IPS DF 4.7 (cell line): ENCODE measurements at regions not wholly inside any gene's neighbourhood (a gene's known extent, or its start where the extent isn't known, plus 50 kb on each side); places are given as distances from the start of the nearest gene placed in this dataset.
"Not testable (repeated sequence)": the region's sequence is repeated elsewhere in the genome, so short reads cannot be mapped to it uniquely, and the experiment has no call there.

Source experiments
- DNase-seq: peaks from one replicate; pipeline ENCODE4 v3.0.0-alpha.2; 2013; ENCODE audit warnings: low spot score; ENCODE audit errors: extremely low read depth

DNA sequence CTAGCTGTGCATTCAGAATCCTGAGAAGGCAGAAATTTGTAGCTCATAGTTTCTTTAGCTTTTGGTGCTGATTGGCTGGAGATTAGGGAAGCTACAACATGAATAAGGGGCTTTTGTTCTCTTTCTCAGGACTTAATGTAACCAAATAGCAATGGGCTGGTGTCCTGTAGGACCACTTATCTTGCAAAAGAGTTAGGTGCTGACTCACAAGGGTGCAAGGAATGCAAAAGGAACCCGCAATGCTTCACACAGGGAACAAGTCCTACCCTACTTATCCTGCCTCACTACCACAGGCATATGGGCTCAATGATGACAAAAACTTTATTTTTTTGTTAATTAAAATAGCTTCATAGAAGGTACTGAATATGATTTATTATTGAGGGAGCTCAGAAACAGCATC is 541.5 kb downstream of the AMY1C start:
- no peak for DNase-seq

DNA sequence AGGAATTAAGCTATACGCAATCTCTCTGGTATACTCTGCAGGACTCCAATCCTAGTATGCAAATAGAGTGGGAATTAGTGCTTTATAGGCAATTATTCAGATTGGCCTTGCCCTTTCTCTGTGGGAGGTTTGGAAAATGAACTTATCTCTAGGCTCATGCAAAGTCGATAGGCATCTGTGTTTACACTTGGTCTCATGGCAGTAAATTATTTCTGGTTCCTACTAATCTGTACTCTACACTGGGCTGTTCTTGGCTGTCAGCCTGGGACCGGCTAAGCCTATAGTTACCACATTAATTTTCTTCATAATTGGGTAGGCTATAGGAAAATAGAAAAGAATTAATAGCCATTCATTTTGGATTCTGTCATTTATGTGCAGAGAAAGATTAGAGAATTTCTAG is 544.6 kb downstream of the AMY1C start:
- no peak for DNase-seq

DNA sequence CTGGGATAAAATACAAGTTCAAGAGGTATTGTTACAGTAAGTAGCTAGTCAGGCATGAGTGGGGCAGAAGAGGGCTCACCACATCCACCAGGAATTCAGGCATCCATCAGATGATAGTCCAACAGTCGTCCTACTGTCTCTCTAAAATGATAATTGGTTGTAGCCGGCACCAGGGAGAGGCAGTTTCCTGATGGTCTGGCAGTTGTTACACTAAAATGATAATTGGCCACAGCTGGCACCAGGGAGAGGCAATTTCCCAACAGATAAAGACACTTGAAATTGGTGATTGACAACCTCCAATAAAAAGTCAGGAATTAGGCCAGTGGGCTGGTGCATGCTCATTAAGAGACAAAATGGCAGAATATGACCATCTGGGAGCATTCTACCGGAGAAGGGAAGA is 545.8 kb downstream of the AMY1C start:
- no peak for DNase-seq

DNA sequence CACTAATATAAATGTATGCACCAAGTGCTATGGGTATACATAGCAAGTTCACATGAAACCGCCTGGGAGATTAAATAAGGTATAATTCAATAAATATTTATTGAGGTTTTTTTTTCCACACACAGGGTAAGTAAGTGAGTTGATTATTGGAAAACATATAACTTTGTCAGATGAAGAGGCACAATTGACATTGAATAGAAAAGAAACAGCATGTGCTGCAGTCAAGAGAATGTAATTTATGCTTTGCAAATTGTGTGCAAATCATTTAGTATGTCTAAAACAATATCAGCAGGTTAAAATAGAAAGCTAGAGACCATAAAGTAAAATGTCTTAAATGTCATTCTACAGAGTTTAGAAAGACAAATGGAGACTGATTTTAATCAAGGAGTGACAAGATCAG is 560.0 kb downstream of the AMY1C start:
- no peak for DNase-seq

DNA sequence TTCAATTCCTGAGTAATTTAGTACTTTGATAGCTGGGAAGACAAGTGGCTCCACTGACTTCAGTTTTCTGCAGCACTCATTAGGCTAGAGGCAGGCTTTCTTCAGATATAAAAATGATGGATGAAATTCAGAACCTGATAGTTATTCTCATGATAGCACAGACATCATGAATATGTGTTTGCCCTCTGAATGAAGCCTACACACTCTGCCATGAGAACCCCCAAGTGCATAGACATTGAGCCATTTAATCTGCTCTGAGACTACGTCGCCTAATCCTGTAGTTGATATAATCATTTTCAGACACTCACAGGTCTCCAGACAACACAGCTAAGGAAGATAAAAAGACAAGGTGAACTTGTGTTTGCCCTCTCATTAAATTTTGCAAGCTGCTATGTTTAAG is 566.1 kb downstream of the AMY1C start:
- no peak for DNase-seq

DNA sequence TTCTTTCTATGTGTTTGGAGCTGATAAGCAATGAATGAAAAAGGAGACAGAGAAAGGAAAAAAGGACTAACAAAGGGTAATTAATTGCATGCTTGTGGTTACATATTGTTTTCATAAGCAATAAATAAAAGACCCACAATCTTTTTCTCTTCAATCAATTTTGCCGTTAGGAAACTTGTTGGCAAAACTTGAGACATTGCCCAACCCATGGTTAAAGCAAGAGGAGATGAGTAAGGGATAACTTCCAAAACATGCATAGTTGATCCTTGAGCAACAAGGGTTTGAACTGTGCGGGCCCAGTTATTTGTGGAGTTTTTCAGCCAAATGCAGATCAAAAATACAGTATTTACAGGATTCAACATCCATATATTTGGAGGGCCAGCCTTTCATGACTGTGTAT is 572.4 kb downstream of the AMY1C start:
- DNase-seq: no peak

DNA sequence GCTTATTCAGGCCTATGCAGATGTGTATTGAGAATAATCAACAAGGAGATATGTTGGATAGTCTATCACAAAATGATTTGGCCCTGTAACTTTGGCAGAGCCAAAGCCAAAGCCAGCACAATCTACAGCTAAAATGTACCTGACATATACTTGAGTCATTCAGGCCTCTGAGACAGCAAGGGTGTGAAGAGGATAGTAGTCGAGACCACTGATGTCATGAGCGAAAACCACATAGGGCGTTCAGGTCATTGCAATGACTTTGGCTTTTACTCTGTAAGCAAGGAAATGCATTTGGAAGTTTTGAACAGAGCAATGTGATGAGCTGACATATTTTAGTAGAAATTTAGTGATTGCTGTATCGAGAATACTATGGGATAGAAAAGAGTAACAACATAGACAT is 579.6 kb downstream of the AMY1C start:
- no peak for DNase-seq

DNA sequence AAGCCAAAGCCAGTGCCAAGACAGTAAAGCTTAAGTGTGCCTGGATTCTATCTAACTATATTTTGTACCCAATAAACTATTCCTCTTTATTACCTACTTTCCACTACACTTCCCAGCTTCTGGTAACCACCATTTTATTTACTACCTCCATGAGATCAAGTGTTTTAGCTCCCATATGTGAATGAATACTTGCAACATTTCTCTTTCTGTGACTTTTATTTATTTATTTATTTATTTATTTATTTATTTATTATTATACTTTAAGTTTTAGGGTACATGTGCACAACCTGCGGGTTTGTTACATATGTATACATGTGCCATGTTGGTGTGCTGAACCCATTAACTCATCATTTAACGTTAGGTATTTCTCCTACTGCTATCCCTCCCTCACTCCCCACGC is 582.1 kb downstream of the AMY1C start:
- DNase-seq: no peak

DNA sequence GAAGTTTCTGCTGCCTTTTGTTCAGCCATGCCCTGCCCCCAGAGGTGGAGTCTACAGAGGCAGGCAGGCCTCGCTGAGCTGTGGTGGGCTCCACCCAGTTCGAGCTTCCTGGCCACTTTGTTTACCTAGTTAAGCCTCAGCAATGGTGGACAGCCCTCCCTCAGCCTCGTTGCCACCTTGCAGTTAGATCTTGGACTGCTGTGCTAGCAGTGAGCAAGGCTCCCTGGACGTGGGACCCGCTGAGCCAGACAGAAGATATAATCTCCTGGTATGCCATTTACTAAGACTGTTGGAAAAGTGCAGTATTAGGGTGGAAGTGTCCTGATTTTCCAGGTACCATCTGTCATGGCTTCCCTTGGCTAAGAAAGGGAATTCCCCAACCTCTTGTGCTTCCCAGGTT is 588.2 kb downstream of the AMY1C start:
- not testable (repeated sequence) for DNase-seq

DNA sequence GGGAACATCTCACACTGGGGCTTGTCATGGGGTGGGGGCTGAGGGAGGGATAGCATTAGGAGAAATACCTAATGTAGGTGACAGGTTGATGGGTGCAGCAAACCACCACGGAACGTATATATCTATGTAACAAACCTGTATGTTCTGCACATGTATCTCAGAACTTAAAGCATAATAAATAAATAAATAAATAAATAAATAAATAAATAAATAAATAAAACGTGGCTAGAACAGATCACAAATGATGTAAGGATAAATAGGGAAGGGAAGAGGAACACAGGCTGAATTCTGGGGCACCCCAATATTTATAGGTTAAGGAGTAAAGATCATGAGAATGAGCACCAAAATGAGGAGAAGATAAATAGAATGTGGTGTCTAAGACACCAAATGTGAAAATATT is 592.2 kb downstream of the AMY1C start:
- no peak for DNase-seq

DNA sequence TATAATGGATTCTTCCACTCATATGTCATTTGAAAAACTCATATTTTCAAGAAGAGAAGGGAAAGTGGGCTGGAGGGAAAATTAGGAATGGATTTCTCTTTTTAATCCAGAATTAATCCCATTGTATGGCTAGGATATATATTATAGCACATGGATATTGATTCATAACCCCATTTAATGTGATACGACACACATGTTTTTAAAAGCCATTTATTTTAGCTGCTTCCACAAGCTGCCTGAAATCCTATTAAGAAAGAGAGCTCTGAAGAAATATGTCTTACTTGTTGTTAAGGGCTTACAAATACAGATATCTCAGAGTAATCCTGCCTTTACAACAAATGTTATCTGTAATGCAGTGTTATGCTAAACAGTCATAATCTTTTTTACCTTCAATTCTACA is 598.6 kb downstream of the AMY1C start:
- DNase-seq: no peak

DNA sequence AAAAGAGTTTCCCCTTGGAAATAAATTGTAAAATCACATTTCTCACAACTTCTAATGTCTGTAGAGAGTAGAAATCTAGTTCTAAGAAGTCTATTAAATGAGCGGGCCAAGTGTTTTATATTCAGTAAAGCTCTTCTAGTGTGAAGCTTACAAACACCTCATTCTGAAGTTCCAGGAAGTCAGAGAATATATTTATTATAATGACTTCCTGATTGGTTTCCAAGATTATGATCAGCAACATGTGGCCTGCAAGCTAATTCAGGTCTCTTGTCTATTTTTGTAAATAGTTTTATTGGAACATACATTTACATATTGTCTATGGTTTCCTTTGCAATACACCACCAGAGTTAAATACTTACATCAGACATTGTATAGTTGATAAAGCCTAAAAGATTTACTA is 603.9 kb downstream of the AMY1C start:
- no peak for DNase-seq

DNA sequence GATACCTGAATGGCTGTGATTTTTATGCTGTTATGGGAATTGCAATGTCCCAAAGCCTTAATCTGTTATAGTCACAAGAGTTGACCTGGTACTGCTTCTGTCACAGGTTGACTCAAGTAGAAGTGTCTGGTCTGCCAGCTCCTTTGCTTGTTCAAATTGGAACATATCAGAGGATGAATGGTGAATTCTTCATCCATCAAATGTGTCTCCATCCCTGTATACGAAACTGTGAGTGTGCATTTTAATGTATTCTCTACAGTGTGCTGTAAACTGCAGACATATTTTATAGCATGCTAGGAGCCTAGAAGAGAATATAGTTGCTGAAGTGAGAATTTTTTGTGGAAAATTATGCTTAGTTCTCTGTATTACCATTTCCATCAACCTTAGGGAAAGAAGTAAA is 608.4 kb downstream of the AMY1C start:
- DNase-seq: no peak

DNA sequence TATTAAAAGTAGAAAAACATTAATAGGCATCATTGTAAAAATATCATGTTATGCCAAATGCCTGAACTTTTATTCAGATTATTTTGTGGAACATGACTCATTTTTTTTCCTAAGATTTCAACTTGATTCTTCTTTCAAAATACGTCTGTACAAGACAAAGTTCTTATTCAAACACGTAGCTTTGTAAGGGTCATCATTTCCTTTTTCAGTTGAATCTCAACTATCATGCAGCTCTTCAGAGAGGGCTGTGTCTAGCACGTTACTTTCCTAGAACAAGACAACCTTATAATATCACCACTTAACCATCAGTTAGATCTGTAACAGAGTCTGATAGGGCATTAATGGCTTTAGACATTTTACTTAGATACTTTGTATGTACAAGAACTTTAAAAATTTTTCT is 608.9 kb downstream of the AMY1C start:
- no peak for DNase-seq

DNA sequence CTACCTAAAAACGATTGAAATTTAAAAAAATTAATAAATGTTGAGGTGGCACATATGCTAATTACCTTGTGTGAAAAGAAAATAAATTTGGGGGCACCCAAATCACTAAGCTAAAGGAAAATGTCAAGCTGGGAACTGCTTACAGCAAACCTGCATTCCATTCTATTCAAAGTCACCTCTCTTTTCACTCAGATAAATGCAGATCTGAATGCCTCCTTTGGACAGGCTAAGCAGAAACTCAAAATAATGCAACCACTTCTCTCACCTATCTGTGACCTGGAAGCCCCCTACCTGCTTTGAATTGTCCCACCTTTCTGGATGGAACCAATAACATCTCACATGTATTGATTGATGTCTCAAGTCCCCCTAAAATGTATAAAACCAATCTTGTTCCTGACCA is 628.7 kb downstream of the AMY1C start:
- no peak for DNase-seq

DNA sequence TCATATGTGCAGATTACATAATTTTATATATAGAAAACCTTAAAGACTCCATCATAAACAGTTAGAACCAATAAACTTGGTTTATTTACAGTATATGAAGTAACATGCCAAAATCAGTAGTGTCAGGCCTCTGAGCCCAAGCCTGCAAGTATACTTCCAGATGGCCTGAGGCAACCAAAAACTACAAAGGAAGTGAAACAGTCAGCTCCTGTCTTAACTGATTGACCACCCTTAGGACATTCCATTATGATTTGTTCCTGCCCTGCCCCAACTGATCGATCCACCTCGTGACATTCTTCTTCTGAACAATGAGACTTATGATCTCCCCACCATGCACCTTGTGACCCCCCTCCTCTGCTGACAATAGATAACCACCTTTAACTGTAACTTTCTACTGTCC is 630.3 kb downstream of the AMY1C start:
- no peak for DNase-seq

DNA sequence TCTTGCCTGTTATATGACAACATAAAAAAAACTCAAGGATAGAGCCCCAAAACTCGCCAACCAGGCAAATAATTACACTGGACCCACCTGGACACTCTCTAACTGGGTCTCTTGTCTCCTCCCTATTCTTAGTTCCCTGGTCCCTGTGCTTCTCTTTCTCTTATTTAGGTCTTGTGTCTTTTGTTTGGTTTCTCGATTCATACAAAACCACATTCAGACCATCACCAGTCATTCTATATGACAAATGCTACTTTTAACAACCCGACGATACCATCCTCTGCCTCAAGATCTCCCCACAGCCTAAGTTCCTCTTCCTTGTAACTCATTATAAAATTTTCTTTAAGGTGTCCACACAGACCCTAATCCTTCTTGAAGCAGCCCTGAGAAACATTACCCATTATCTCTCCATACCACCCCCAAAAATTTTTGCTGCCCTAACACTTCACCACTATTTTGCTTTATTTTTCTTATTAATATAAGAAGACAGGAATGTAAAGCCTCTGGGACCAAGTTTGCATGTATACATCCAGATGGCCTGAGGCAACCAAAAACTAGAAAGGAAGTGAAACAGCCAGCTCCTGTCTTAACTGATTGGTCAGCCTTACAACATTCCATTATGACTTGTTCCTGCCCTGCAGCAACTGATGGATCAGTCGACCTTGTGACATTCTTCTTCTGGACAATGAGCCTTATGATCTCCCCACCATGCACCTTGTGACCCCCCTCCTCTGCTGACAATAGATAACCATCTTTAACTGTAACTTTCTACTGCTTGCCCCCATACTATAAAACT is 638.2 kb downstream of the AMY1C start:
- no peak for DNase-seq

DNA sequence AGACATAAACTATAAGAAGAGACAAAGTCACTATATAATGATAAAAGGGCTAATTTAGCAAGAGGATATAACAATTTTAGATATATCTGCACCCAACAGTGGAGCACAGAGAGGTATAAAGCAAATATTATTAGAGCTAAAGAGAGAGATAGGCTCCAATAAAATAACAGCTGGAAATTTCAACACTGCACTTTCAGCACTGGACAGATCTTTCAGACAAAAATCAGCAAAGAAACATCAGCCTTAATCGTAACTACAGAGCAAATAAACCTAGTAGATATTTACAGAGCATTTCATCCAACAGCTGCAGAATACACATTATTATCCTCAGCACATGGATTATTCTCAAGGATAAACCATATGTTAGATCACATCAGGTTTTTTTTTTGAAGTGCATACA is 642.9 kb downstream of the AMY1C start:
- no peak for DNase-seq

DNA sequence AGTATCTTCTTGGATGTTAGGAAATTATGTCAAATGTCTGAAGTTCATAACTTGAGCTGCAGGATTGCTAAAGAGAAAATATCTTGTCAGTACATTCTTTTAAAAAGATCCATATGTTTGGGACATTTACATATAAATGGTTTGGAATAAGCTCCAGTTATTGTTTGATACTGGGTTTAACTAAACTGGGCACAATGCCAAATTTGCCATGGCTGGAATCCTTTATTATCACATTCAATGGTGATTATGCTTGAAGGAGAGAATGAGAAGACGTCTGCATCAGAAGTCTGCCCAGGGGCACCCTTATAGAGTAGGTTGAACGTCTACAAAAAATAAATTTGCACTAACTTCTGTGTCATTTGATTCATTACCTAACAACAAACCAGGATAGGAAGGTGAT is 652.5 kb downstream of the AMY1C start:
- no peak for DNase-seq

DNA sequence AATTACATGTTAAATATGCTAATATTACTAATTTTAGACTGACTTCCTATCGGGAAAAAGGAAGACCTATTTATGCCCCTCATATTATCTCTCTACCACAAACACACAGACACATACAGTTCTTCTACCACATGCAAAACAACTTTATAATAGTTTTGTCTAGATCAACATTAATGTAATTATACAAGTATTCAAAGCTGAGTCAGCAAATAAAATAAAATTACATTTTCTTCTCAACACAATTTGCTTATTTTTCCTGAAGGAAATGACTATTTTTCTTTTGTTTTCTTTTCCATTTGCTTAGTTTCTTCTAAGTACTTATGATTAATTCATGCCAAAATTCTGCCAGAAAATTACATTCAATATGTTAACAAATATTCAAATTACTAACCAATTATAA is 654.2 kb downstream of the AMY1C start:
- no peak for DNase-seq

DNA sequence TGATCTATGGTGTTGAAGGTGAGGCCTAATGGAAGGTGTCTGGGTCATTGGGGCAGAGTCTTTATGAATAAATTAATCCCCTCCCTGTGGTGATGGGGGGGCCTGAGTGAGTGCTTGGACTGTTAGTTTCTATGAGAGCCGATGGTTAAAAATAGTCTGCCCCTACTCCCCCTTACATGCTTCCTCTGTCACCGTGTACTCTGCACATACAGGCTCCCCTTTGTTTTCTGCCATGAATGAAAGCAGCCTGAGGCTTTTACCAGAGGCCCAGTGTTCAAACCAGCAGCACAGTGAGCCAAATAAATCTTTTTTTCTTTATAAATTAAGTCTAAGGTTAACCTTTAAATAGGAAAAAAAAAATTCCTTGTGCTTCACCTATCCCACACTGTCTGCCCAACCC is 657.0 kb downstream of the AMY1C start:
- DNase-seq: no peak

DNA sequence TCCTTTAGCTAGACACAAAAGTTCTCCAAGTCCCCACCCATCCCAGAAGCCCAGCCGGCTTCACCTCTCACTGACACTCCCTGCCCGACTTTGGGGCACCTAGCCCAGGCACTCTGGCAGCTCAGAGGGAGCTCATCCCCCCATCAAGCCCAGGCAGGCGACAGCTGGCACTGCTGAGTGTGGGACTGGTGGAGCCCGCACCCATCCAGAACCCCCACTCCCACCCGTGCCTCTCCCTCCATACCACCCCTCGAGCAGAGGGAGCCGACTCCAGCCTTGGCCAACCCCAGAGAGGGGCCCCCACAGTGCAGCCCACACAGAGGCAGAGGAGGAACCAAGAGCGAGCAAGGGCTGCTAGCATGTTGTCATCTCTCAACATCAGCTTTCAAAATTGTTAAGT is 658.6 kb downstream of the AMY1C start:
- no peak for DNase-seq

DNA sequence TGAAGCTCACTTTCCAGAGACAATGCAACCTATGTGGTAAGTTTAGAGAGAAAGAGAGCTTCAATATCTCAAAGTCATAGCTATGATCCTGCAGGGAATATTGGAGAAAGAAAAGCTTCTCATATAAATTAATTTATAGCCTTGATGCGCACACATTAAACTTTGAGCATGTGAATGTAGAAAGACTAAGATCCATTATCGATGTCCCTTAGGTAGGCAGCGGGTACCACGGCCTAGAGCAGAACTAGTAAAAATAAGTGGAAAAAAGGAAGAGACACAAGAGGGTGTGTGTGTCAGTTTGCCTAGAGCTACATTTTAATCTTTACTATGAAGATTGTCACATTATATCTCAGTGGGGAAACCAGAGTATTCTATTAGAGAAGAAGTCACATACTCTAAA is 685.6 kb downstream of the AMY1C start:
- no peak for DNase-seq

DNA sequence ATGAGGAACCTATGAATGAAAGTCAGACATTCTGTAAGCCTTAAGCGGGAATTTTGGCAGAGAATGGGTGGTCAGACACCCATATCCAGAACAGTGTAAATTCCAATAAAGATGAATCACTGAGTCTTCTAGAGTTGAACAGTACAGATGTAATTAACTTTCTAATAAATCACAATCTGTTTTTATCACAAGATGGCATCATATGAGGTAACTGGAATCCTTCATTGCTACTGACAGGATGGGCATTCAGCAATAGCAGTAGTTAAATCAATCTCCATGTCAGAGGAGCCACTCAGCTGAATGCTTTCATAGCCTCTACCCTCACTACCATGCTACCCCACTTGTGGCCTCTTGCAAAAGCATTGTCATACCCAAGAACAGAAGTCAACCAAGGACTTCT is 690.3 kb downstream of the AMY1C start:
- no peak for DNase-seq
